Epithelial cell of proximal tubule (primary cell): ENCODE measurements at regions not wholly inside any gene's neighbourhood (a gene's known extent, or its start where the extent isn't known, plus 50 kb on each side); places are given as distances from the start of the nearest gene placed in this dataset.
A peak's percentile ranks its signal among the peaks of the same experiment; 100 is the strongest.

ENCODE experiments used
- DNase-seq: peaks from one replicate; pipeline ENCODE4 v3.0.0-alpha.2; 2011; ENCODE audit warnings: low read depth
- H3K4me3 ChIP-seq: 2 replicates; pipeline ENCODE4 v1.5.1; 2011; ENCODE audit warnings: low read depth, mild to moderate bottlenecking, low read length
- TF ChIP-seq, protein P1 (sequence below): conservative IDR thresholded peaks from 2 replicates; pipeline ENCODE4 v1.5.1; 2012; ENCODE audit warnings: low read depth, mild to moderate bottlenecking, low read length

GRCh38 chr9:31821583-31821982, 562.9 kb upstream of the ACO1 start:
- TF ChIP-seq, protein P1, sequence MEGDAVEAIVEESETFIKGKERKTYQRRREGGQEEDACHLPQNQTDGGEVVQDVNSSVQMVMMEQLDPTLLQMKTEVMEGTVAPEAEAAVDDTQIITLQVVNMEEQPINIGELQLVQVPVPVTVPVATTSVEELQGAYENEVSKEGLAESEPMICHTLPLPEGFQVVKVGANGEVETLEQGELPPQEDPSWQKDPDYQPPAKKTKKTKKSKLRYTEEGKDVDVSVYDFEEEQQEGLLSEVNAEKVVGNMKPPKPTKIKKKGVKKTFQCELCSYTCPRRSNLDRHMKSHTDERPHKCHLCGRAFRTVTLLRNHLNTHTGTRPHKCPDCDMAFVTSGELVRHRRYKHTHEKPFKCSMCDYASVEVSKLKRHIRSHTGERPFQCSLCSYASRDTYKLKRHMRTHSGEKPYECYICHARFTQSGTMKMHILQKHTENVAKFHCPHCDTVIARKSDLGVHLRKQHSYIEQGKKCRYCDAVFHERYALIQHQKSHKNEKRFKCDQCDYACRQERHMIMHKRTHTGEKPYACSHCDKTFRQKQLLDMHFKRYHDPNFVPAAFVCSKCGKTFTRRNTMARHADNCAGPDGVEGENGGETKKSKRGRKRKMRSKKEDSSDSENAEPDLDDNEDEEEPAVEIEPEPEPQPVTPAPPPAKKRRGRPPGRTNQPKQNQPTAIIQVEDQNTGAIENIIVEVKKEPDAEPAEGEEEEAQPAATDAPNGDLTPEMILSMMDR: no peak
- no peak overlapping the region for H3K4me3 ChIP-seq
- DNase-seq: no peak

DNA sequence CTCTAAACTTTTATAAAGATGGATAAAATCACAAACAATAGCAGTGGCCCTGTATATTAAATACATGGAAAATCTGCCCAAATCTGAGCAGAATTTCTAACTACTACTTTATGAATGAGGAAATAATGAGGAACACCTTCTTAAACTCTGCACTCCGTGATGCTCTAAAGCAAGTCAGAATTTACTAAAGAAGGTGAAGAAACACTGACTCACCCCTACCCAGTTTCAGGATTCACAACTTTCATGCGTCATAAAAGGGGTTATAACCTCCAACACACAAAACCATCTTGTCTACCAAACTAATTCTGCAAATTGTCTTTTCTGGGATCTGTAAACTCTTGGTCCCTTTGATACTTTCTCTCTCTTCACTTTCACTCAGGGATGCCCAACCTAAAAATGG, 561.1 kb upstream of the ACO1 start:
- no peak overlapping the region for H3K4me3 ChIP-seq
- TF ChIP-seq, protein P1: no peak
- DNase-seq: no peak

DNA sequence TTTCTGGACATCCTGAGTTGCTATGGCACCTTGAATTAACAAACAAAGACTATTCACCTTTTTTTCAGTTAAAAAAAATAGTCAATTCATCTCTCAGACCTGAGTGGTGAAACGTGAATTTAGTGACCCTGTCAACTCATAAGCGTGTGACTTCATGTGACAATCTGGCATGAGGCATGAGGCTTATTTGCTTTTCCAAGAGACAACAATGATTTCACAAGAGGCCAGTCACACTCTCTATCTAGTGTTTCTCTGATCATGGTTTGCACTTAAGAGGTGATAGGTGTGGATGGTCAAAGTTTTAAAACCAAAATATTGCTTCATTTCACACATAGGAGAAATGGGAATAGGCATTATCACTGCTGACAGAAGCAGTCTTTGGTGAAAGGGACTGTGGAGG, 559.6 kb upstream of the ACO1 start:
- DNase-seq: no peak
- no peak overlapping the region for H3K4me3 ChIP-seq
- TF ChIP-seq, protein P1: no peak

GRCh38 chr9:31837211-31837610, 547.2 kb upstream of the ACO1 start:
- no peak overlapping the region for H3K4me3 ChIP-seq
- TF ChIP-seq, protein P1: no peak
- no peak for DNase-seq

GRCh38 chr9:31839273-31839672, 545.2 kb upstream of the ACO1 start:
- TF ChIP-seq, protein P1: peak; percentile 33
- DNase-seq: no peak
- no peak overlapping the region for H3K4me3 ChIP-seq

GRCh38 chr9:31840702-31841101, 543.7 kb upstream of the ACO1 start:
- no peak for DNase-seq
- TF ChIP-seq, protein P1: no peak
- no peak overlapping the region for H3K4me3 ChIP-seq

- TF ChIP-seq, protein P1: no peak
- no peak for DNase-seq
- no peak overlapping the region for H3K4me3 ChIP-seq
Measured at GRCh38 chr9:31847963-31848362, 536.5 kb upstream of the ACO1 start.
